ENCODE measurements at regions not wholly inside any gene's neighbourhood (a gene's known extent, or its start where the extent isn't known, plus 50 kb on each side); places are given as distances from the start of the nearest gene placed in this dataset.
"Not testable (repeated sequence)": the region's sequence is repeated elsewhere in the genome, so short reads cannot be mapped to it uniquely, and the experiment has no call there.

DNA sequence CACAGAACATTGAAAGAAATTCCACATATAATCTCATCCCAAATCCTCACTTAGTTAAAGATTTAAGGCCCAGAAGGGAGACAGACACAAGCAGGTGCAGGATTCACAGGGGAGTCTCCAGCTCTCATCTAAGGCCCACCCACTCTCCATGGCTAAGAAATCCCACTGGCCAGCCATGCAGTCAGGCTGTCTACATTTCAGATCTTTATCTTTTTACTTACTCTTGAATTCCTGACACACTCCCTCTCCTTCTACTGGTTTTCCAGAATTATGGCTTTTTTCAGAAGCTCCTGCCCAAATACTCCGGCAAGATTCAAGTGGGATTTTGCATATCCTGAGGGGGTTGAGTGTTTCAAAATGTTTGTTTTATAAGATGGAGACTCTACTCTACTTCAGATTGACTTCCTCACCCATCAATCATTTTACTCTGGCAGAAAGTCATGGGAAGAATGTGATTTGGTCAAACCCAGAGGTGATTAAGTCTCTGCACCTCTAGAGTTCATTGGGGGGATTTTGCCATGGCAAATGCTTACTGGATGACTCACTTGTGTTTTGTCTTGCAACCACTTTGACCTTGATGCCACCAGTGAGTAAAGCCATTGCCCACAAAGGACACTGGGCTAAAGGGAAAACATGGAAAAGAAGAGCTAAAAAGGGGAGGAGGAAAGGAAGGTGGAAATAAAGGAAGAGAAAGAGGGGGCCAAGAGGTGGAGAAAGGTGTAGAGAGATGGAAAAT lies 688.8 kb upstream of the SALL1 start:
- DNase-seq (ENCODE audit: insufficient read length, low spot score), result no peak
- TF ChIP-seq, protein P1, sequence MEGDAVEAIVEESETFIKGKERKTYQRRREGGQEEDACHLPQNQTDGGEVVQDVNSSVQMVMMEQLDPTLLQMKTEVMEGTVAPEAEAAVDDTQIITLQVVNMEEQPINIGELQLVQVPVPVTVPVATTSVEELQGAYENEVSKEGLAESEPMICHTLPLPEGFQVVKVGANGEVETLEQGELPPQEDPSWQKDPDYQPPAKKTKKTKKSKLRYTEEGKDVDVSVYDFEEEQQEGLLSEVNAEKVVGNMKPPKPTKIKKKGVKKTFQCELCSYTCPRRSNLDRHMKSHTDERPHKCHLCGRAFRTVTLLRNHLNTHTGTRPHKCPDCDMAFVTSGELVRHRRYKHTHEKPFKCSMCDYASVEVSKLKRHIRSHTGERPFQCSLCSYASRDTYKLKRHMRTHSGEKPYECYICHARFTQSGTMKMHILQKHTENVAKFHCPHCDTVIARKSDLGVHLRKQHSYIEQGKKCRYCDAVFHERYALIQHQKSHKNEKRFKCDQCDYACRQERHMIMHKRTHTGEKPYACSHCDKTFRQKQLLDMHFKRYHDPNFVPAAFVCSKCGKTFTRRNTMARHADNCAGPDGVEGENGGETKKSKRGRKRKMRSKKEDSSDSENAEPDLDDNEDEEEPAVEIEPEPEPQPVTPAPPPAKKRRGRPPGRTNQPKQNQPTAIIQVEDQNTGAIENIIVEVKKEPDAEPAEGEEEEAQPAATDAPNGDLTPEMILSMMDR (IDR thresholded peaks at IDR 0.05; ENCODE audit: insufficient read depth, missing control alignments), result no peak
- FAIRE-seq, result no peak

DNA sequence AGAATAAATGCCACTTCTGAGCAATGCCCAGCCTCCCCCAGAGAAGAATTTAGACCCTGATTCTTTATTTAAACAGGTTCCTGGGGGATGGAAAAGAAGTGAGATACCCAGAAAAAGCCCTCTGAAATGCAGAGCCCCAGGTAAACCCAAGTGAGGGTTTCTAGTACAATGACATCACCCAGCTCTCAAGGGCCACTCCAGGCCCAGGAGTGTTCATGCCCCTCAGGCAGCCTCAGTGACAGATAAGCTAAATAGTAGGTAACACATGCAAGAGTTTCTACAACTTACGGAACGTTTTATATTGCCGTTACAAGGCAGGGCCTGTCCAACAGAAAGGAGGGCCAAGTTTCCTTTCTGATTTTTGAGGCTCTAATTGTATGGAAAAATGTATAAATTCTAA lies 683.7 kb upstream of the SALL1 start:
- no peak for FAIRE-seq
- TF ChIP-seq, protein P1 (IDR thresholded peaks at IDR 0.05; ENCODE audit: insufficient read depth, missing control alignments), result no peak

DNA sequence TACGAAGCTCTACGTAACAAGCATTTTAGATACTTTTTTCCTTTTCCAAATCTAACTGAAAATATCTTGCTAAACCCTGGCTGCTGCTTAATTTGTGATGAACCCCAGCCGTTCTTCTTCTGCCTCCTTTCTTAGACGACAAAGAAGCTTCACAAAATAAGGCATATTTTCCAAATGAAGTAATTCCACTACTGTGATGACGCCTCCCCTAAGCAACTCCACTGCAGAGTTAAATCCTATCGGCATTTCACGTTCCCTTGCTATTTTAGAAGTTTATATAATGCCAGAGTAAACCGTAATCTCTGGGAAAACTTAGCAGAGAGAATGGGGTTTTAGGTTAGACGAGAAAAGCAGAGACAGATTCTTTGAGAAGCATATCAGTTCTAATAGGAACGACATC lies 683.1 kb upstream of the SALL1 start:
- DNase-seq (ENCODE audit: insufficient read length, low spot score), result no peak
- TF ChIP-seq, protein P1 (IDR thresholded peaks at IDR 0.05; ENCODE audit: insufficient read depth, missing control alignments), result no peak
- no peak for FAIRE-seq

More for the DNA sequence above, 683.7 kb upstream of the SALL1 start:
- no peak for DNase-seq (ENCODE audit: insufficient read length, low spot score)

DNA sequence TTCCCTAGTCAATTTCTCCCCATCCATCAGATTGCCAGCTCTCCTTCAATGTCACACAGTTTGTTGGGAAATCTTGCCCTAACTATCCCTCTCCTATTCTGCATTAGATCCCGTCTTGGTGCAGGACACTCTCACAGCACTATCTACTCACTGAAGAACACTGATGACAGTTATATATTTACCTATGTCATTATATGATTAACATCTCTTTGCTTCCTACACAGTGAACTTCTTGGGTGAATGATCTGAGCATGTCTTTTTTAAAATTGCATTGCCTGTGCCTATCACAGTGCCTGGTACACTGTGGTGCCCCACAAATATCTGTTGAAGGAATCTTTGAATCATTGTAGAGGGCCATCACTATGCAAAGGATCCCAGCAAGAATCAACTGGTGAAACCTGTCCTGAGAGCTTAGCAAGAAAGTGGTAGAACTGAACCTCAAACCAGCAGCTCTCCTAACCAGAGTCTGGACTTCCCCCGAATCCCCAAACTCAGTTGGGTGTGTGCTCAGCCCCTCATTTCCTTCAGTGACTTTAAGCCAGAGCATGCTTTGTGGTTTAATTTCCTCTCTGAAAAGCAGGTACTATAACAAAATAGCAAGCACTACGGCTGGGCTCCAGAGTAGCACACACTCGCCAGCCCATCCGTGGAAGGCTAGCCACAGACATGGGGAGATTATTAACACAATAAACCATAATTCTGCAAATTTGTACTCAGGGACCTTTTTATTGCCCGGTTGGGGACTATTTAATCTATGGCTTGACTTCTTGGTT lies 680.7 kb upstream of the SALL1 start:
- TF ChIP-seq, protein P1 (IDR thresholded peaks at IDR 0.05; ENCODE audit: insufficient read depth, missing control alignments), result no peak
- no peak for FAIRE-seq
- no peak for DNase-seq (ENCODE audit: insufficient read length, low spot score)

DNA sequence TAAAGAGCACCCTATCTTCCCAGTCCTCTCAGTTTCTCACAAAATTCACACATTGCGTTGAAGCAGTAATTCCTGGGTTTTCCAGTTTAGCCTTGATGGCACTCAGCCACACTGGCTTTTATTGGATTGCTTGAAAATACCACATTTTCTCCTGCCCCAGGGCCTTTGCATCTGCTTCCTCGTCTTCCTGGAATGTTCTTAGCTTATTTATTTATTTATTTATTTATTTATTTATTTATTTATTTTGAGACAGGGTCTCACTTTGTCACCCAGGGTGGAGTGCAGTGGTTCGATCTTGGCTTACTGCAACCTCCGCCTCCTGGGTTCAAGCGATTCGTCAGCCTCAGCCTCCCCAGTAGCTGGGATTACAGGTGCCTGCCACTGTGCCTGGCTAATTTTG lies 680.0 kb upstream of the SALL1 start:
- FAIRE-seq; DNase-seq (ENCODE audit: insufficient read length, low spot score): not testable (repeated sequence)

DNA sequence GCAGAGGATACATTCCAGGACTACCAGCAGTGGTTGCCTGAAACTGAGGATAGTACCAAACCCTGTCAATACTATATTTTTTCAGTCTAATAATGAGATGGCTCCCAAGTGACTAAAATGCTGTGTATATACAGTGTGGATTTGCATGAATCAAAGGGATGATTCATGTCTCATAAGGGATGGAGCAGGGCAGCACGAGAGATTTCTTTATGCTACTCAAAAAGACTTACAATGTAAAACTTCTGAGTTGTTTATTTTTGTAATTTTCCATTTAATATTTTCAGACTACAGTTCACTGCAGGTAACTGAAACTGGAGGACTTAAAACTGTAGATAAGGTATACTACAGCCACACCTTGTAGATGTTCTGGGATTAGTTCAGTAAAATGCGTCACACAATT lies 674.7 kb upstream of the SALL1 start:
- FAIRE-seq (no peak), DNase-seq (ENCODE audit: insufficient read length, low spot score) (no peak)
- TF ChIP-seq, protein P1 (IDR thresholded peaks at IDR 0.05; ENCODE audit: insufficient read depth, missing control alignments), result no peak

DNA sequence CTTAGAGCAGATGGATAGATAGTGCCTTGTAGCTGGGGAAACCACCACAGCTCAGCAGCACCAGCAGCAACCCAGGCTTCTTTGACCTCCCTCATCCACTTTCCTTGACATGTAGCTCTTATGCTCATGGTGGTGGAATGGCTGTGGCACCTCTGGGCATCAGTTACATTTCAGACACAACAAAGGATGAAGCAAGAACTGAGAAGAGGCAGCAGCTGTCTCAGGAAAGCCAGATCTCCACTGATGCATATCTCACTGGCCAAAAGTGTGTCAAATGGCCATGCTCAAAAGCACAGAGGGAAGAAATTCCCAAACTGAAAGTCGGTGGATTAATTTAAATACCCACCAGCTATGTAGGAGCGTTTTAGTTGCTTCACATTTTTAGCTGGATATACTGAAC lies 671.4 kb upstream of the SALL1 start:
- DNase-seq (ENCODE audit: insufficient read length, low spot score) (no peak), FAIRE-seq (no peak)
- TF ChIP-seq, protein P1 (IDR thresholded peaks at IDR 0.05; ENCODE audit: insufficient read depth, missing control alignments), result no peak
